NB4 (cell line): ENCODE measurements at regions not wholly inside any gene's neighbourhood (a gene's known extent, or its start where the extent isn't known, plus 50 kb on each side); places are given as distances from the start of the nearest gene placed in this dataset.

ENCODE experiments used
- DNase-seq: peaks from one replicate; pipeline ENCODE4 v3.0.0; 2010; ENCODE audit warnings: low read depth
- H3K4me3 ChIP-seq: one replicate; pipeline ENCODE4 v1.5.1; 2011; ENCODE audit warnings: mild to moderate bottlenecking, low read depth, low read length, moderate library complexity
- CTCF ChIP-seq: IDR thresholded peaks from one replicate; pipeline ENCODE4 v1.5.1; 2012; ENCODE audit warnings: low read depth, low read length
- MAX ChIP-seq: IDR thresholded peaks from 2 replicates; pipeline ENCODE4 v1.6.1; 2011; ENCODE audit warnings: low read depth, low read length
- MYC ChIP-seq: IDR thresholded peaks from 2 replicates; pipeline ENCODE4 v1.6.1; 2011; ENCODE audit warnings: low read depth, low read length
- POLR2A ChIP-seq: IDR thresholded peaks from 2 replicates; pipeline ENCODE4 v1.6.1; 2011; ENCODE audit warnings: mild to moderate bottlenecking; ENCODE audit not compliant: insufficient read length; ENCODE audit errors: extremely low read depth

- H3K4me3 ChIP-seq: no peak overlapping the region
- no peak for DNase-seq
- TF ChIP-seq MYC: no peak
- TF ChIP-seq MAX: no peak
- no peak for TF ChIP-seq CTCF
- no peak for TF ChIP-seq POLR2A
Observed at GRCh38 chr6:79413562-79414002, 123.6 kb downstream of the LCA5 start.

GRCh38 chr6:79410806-79411205 lies 126.4 kb downstream of the LCA5 start:
- TF ChIP-seq MAX (no peak), POLR2A (no peak), CTCF (no peak), MYC (no peak)
- no peak for DNase-seq
- no peak overlapping the region for H3K4me3 ChIP-seq

GRCh38 chr6:79408256-79408974 lies 128.8 kb downstream of the LCA5 start:
- no peak for DNase-seq
- no peak for TF ChIP-seq CTCF
- no peak for TF ChIP-seq MAX
- no peak for TF ChIP-seq MYC
- TF ChIP-seq POLR2A: no peak
- no peak overlapping the region for H3K4me3 ChIP-seq

GRCh38 chr6:79404677-79405076 lies 132.6 kb downstream of the LCA5 start:
- H3K4me3 ChIP-seq: no peak overlapping the region
- no peak for DNase-seq
- TF ChIP-seq CTCF (no peak), MYC (no peak), MAX (no peak), POLR2A (no peak)

- DNase-seq: no peak
- TF ChIP-seq MAX (no peak), MYC (no peak), CTCF (no peak), POLR2A (no peak)
- no peak overlapping the region for H3K4me3 ChIP-seq
Observed at GRCh38 chr6:79404261-79404660, 133.0 kb downstream of the LCA5 start.
